Neural progenitor cell (in vitro differentiated cells): ENCODE measurements at regions not wholly inside any gene's neighbourhood (a gene's known extent, or its start where the extent isn't known, plus 50 kb on each side); places are given as distances from the start of the nearest gene placed in this dataset.

Experiments
- CTCF ChIP-seq: fragments of 200-600 bp; sonication (generic); IDR thresholded peaks from 2 replicates; pipeline ENCODE4 v1.5.1; 2017; ENCODE audit warnings: antibody characterized with exemption, mild to moderate bottlenecking
- EZH2 ChIP-seq: fragments of 200-600 bp; sonication (generic); IDR thresholded peaks from 2 replicates; pipeline ENCODE4 v1.6.1; 2017; ENCODE audit warnings: antibody characterized with exemption, mild to moderate bottlenecking, moderate library complexity
- EZH2phosphoT487 ChIP-seq: fragments of 200-600 bp; sonication (generic); IDR thresholded peaks from 2 replicates; pipeline ENCODE4 v1.6.1; 2017; ENCODE audit warnings: antibody characterized with exemption

- peak; percentile 57 for TF ChIP-seq CTCF
- no peak for TF ChIP-seq EZH2phosphoT487
- TF ChIP-seq EZH2: no peak
These were observed 155.4 kb downstream of the RFPL4B start for GRCh38 chr6:112502351-112503090.
